Femur (tissue), 1 donor: ENCODE measurements at regions not wholly inside any gene's neighbourhood (a gene's known extent, or its start where the extent isn't known, plus 50 kb on each side); places are given as distances from the start of the nearest gene placed in this dataset.

Experiments
- DNase-seq: peaks from one replicate; pipeline ENCODE4 v3.0.0-alpha.2; 2017

- no peak for DNase-seq
Measured at GRCh38 chr4:1459722-1460511, 53.7 kb upstream of the NKX1-1 start.

- no peak for DNase-seq
Measured at GRCh38 chr4:1459081-1459721, 53.0 kb upstream of the NKX1-1 start.

GRCh38 chr4:1458581-1458980 is 52.3 kb upstream of the NKX1-1 start:
- DNase-seq: no peak
